GM21786 (cell line): ENCODE measurements at regions not wholly inside any gene's neighbourhood (a gene's known extent, or its start where the extent isn't known, plus 50 kb on each side); places are given as distances from the start of the nearest gene placed in this dataset.
A peak's percentile ranks its signal among the peaks of the same experiment; 100 is the strongest.
"Not testable (repeated sequence)": the region's sequence is repeated elsewhere in the genome, so short reads cannot be mapped to it uniquely, and the experiment has no call there.

Experiments
- ATAC-seq: cut with Tn5 transposase; IDR thresholded peaks from one replicate; pipeline ENCODE4 v1.9.1; 2021; ENCODE audit not compliant: unreplicated experiment

DNA sequence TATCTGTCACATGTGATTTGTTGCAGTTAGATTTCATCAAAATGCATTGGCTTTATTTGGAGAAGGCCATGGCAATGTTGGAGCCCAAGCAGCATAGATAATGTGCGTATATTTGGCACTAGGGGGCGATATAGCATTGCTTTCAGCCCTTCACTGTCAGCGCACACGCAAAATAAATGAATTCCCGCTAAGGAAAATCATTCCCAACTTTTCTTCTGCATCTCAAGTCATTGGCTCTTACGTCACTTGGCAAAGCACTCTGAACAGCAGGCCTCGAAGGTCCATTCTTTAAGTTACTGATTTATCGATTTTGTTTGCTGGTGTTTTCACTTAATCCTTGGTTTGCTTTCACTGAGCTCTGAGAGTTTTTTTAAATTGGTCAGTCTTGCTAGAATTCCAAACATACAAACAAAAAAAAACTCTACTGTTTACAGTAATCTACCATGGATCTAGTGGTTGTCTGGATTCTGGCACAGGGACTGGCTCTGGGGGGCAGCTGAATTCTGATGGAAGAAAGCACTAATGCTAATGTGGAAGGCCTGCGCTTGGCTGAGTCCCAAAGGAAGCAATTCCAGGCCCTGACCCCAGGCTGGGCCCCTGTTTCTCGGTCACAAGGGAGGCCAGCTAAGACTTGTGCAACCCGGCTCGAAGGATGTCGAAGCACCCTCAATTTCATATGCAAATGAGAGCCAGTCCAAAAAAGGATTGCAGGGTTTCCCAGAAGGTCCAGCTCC is 97.7 kb upstream of the IPO5 start:
- ATAC-seq: peak; percentile 55

DNA sequence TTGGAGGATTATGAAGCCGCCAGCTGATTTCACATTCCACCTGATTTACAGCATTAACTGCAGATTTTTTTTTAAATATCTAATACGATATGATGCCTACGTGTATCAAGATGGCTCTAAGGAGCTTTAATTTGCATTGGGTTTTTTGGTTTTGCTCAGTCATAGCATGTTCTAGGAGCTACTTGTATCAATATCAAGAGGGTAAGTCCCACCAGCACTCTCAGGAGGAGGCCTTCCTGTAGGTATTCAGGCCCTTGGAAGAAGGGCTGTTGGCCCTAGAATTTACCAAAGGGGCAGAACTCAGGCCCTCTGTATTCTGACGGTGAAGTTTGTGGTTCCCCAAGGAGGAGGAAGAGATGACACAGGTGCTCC is 97.2 kb upstream of the IPO5 start:
- peak; percentile 51 for ATAC-seq

DNA sequence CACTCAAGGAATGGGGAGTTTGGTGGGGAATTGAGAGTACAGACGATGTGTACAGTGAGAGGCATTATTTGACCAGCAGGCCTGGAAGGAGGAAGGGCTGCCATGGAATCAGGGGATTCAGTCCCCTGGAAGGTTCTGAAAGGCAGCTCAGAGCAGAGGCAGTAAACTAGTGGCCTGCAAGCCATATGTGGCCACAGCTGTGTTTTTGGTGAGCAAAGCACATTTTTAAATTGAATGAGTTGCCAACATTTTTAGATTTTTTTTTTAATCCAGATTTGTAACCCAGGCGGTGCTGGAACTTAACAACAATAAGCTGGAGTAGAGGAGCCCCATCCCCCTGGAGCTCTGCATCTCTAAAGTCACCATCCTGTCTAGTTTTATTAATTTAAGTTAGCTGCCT is 95.3 kb upstream of the IPO5 start:
- ATAC-seq: no peak

DNA sequence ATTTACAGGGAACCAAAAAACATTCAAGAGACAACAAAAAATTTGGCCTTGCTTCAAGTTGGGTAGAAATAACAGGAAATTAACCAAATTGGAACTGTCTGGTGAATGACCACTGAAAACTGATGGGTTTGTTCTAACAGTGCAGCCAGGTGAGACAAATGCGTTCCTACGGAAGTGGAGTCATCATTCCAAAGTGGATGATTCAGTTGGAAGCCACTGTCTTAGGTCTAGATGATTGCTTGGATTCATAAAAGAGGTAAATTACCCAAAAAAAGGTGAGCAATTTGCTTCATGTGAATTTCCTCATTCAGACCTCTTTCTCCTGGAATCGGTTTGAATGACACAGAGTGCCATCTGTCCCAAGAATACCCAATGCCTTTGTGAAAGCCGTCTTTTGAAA is 87.1 kb upstream of the IPO5 start:
- no peak for ATAC-seq

DNA sequence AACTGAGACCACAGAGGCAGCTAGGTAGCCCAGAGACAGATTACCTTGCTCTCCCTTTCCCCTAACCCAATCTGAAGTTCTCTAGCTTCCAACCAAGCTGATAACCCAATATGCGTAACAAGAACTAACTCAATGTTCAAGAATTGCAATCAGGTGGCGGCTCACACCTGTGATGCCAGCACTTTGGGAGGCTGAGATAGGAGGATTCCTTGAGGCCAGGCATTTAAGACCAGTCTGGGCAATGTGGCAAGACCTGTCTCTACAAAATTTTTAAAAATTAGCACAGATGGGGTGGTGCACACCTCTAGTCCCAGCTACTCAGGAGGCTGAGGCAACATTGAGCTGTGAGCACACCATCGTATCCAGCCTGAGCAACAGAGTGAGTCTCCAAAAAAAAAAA is 86.7 kb upstream of the IPO5 start:
- ATAC-seq: no peak

DNA sequence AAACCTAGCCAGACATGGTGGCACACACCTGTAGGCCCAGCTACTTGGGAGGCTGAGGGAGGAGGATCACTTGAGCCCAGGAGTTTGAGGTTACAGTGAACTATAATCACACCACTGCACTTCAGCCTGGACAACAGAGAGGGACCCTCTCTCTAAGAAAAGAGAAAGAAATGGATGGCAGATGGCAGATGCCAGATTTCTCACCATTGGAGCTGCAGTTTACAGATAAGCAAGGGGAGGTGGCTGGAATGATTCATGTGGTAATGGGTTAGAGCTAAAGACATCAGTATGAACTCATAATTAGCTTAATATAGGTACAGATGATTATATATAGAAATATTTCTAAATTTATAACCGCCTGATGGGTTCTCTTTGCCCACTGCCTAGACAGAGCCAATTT is 80.1 kb upstream of the IPO5 start:
- ATAC-seq: no peak

DNA sequence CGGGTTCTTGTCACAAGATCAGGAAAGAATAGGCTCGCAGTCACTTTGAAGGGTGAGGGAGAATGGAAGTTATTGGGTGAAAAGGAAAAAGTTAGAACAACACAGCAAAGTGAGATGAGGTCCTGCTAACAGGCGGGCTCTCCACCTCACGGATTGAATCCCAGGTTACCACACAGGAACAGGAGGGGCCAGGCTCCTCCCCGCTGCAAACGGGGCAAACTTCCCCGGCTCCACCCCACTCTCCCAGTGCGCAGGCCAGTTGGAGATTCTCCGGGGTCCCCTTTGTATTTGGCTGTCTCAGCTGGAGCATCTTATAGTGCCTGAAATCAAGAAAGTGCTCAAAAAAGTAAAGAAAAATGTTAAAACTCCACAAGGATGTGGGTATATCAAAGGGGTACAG is 78.3 kb upstream of the IPO5 start:
- no peak for ATAC-seq

DNA sequence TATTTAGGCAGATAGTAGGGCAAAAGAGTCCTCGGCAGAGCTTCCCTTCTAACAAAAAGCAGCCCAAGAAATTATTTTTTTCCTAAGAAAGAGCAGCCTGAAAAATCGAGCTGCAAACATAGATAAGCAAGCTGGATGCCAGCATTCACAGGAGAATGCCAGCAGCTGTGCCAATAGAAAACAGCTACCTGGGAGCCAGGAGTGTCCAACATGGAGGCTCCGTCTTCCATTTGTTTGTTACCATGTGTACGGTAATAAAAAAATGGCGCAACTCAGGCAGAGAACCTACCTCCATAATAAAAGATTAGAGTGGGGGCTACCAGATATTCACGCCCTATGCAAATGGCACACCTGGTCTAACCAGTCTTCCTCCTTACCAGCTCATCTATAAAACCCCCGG is 77.6 kb upstream of the IPO5 start:
- ATAC-seq: no peak

DNA sequence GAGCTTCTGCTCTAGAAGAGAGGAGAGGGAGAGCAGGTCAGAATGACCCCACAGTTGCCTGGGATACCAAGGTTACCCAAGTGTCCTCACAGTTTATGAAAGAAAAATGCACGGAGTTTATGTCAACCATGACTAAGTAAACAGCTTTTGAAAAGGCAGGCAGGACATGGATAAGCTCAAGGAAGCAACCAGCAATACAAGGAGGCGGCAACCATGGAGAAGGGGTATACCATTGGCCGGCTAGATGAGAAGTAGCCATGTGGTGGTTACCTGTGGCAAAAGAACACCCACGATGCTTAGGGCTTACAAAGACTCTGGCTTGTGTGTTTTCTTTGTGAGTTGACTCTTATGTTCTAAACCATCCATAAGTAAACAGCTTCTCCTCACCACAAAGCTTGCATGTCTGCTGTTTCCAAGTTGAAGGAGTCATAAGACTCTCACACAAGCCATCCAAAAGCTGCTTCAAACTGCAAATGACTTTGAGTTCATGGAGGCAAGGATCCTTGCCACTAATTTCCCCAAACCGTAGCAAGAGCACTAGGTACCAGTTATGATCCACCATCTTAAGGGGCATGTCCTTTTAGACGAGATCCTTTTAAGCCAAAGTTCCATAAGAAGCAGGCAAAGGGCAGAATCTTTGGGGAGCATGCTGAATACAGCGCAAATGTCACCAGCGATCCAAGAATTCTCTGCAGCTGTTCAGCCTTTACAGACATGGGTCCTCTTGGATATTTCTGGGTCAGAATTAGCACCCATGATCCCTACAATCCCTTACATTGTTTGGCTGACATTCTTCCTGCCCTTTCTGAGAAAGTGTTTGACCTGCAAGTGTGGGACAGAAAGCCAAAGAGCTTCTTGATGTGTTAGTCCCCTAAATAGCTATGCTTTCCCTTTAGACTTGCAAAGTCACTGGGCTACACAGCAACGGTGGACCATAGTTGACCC is 74.8 kb upstream of the IPO5 start:
- ATAC-seq: no peak

DNA sequence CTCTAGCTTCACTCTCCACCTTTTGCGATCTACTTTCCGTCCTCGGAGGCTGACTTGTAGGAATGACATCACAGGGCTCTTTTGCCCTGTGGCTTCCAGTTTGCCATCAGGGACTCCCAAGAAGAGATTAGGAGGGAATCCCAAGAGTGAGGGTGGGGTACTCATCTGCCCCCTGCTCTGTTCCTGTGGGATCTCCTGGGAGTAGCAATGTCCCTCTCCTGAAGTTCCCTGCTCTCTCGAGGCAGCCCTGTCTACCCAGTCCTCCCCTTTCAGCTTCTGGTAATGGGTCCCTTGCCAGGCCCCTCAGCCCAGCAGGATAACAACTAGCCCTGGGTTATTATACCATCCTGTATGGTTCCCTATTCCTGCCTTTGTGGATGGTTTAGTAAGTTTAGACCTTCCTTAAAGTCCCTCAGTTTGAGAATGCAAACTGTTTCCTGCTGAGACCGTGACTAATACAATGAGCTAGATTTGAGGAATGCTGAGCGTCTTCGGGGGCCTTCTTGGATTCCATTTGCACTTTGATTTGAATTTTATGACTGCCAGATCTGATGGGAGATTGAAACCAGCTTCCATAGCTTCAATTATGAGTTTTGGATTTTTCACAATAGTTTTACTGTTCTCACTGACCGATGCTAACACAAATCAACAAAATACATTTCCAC is 73.7 kb upstream of the IPO5 start:
- ATAC-seq: no peak

DNA sequence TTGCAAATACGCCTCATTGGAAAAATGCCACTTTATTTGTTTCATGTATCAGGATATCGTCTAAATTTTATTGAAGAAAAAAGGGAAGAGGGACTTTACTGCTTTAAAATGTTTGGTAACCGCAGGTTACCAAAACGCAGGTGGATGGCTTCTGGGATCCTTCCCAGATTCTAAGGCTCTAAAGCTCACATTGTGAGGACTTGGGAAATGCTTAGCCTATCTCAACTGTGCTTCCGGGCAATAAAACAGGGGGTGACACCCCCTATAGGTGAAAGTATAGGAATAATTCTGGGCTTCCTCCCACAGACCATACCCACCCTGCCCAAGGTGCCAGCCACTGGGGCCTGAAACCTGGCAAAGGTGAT is 73.2 kb upstream of the IPO5 start:
- no peak for ATAC-seq

DNA sequence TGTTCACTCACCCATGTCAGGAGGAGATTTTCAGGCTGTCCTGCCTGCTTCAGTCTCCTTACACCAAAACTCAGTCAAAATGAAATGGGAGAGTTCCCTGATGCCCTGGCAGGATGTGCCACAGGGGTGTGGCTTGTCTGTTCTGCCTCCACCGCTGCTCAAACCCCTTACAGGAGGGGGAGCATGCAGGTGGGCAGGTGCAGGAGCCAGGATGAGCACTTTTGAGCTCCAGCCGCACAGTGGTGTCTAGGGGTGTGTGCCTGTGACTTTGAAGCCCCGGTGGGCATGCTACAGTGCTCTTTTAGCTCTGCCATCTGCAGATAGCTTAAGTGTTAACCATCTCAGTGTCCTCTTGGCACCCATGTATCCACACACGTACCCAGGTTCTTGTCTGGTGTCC is 71.9 kb upstream of the IPO5 start:
- ATAC-seq: no peak

- no peak for ATAC-seq
These were observed 70.1 kb upstream of the IPO5 start for GRCh38 chr13:97883396-97883795.

- no peak for ATAC-seq
These were observed 68.6 kb upstream of the IPO5 start for GRCh38 chr13:97884707-97885468.

DNA sequence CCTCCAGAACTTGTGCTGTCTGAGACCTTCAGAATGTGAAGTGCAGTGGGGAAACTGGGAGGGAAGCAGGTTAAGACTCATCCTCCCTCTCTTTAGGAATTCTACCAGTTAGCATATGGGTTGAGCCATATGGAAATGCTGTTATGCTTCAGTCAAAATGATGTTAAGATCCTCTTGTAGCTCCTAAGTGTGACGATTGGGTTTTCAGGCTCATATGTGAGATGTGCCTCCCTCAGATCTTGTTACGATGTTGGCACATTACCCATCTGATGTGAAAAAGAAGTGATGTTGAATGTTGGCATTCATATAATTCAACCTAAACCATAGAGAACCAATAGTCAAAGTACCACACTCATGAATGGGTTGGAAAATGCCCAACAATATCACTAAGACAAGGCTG is 67.8 kb upstream of the IPO5 start:
- ATAC-seq: no peak

DNA sequence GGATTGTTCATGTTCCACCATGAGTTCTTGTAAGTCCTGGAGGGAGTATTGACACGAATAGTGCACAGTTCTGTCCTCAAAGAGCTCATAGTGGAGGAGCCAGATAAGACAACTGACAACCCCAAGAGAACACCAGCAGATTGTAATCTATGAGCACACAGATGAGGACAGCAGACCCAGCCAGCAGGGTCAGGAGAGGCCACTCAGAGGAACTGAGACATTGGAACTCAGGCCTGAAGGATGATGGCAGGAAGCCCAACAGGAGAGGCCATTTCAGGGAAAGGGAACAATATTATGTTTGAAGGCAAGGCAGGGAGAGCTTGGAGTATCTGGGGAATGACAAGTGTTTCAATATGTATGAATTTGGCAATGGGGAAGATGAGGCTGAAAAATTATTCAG is 63.7 kb upstream of the IPO5 start:
- ATAC-seq: no peak

- ATAC-seq: no peak
These were observed 62.9 kb upstream of the IPO5 start for GRCh38 chr13:97890573-97890972.

GRCh38 chr13:97891964-97892363 is 61.5 kb upstream of the IPO5 start:
- ATAC-seq: not testable (repeated sequence)

DNA sequence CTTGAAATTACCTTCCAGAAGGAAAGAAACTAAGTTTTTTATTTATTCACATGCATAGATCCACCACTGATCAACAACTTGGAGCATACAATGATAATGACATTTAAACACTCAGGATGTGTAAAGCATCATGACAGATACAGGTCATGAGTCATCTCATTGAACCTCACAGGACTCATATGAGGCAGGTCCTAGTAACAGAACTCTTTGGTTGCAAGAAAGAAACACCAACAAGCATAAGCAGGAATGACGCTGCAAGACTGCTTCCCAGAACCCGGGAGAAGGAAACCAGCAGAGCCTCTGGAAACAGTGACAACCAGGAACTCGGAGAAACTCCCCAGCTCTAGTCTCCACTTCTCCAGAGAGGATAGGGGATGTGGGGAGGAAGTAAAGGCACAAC is 60.8 kb upstream of the IPO5 start:
- ATAC-seq: no peak

- no peak for ATAC-seq
These were observed 58.1 kb upstream of the IPO5 start for GRCh38 chr13:97895383-97895782.

- ATAC-seq: no peak
These were observed 57.0 kb upstream of the IPO5 start for GRCh38 chr13:97896446-97896845.
